Mucosa of stomach (tissue), 1 donor: ENCODE measurements at regions not wholly inside any gene's neighbourhood (a gene's known extent, or its start where the extent isn't known, plus 50 kb on each side); places are given as distances from the start of the nearest gene placed in this dataset.

Source experiments
- H3K27me3 ChIP-seq: one replicate; pipeline ENCODE4 v1.7.0; 2013; ENCODE audit warnings: mild to moderate bottlenecking, low read length; ENCODE audit not compliant: control insufficient read depth, insufficient read depth
- H3K36me3 ChIP-seq: one replicate; pipeline ENCODE4 v1.7.0; 2013; ENCODE audit warnings: low read length; ENCODE audit not compliant: control insufficient read depth, insufficient read depth
- H3K4me1 ChIP-seq: one replicate; pipeline ENCODE4 v1.7.0; 2013; ENCODE audit warnings: mild to moderate bottlenecking, low read length; ENCODE audit not compliant: control insufficient read depth, insufficient read depth
- H3K4me3 ChIP-seq: one replicate; pipeline ENCODE4 v1.7.0; 2013; ENCODE audit warnings: low read length
- H3K9ac ChIP-seq: one replicate; pipeline ENCODE4 v1.7.0; 2013; ENCODE audit warnings: mild to moderate bottlenecking, low read length, moderate library complexity
- H3K9me3 ChIP-seq: one replicate; pipeline ENCODE4 v1.7.0; 2013; ENCODE audit warnings: mild to moderate bottlenecking, low read length, moderate library complexity; ENCODE audit not compliant: control insufficient read depth
- donor health status: Pancreatic carcinoma.

- Histone ChIP-seq H3K4me1 (no peaks in the 10 kb centered on the region), H3K36me3 (no peaks in the 10 kb centered on the region), H3K9me3 (no peaks in the 10 kb centered on the region), H3K4me3 (no peak overlapping the region), H3K27me3 (no peaks in the 10 kb centered on the region), H3K9ac (no peak overlapping the region)
Observed at GRCh38 chr13:64675255-64675892, 2554.8 kb downstream of the PCDH9 start.

- Histone ChIP-seq H3K4me1 (no peaks in the 10 kb centered on the region), H3K4me3 (no peak overlapping the region), H3K36me3 (no peaks in the 10 kb centered on the region), H3K9ac (no peak overlapping the region), H3K9me3 (no peaks in the 10 kb centered on the region), H3K27me3 (no peaks in the 10 kb centered on the region)
Observed at GRCh38 chr13:64674126-64674525, 2556.0 kb downstream of the PCDH9 start.

GRCh38 chr13:64672751-64673150 is 2557.4 kb downstream of the PCDH9 start:
- Histone ChIP-seq H3K27me3 (no peaks in the 10 kb centered on the region), H3K36me3 (no peaks in the 10 kb centered on the region), H3K4me1 (no peaks in the 10 kb centered on the region), H3K9ac (no peak overlapping the region), H3K4me3 (no peak overlapping the region), H3K9me3 (no peaks in the 10 kb centered on the region)

- H3K9ac ChIP-seq = no peak overlapping the region
- H3K36me3 ChIP-seq = no peaks in the 10 kb centered on the region
- no peaks in the 10 kb centered on the region for H3K4me1 ChIP-seq
- H3K27me3 ChIP-seq = no peaks in the 10 kb centered on the region
- no peaks in the 10 kb centered on the region for H3K9me3 ChIP-seq
- H3K4me3 ChIP-seq = no peak overlapping the region
Observed at GRCh38 chr13:64662887-64663593, 2567.1 kb downstream of the PCDH9 start.

GRCh38 chr13:64648293-64648692 is 2581.8 kb downstream of the PCDH9 start:
- no peak overlapping the region for H3K9ac ChIP-seq
- H3K9me3 ChIP-seq = no peaks in the 10 kb centered on the region
- H3K36me3 ChIP-seq = no peaks in the 10 kb centered on the region
- H3K27me3 ChIP-seq = no peaks in the 10 kb centered on the region
- H3K4me1 ChIP-seq = no peaks in the 10 kb centered on the region
- no peak overlapping the region for H3K4me3 ChIP-seq

- no peaks in the 10 kb centered on the region for H3K36me3 ChIP-seq
- H3K4me3 ChIP-seq = no peak overlapping the region
- no peak overlapping the region for H3K9ac ChIP-seq
- no peaks in the 10 kb centered on the region for H3K4me1 ChIP-seq
- no peaks in the 10 kb centered on the region for H3K9me3 ChIP-seq
- no peaks in the 10 kb centered on the region for H3K27me3 ChIP-seq
Observed at GRCh38 chr13:64643066-64643465, 2587.1 kb downstream of the PCDH9 start.

GRCh38 chr13:64640002-64640401 is 2590.1 kb downstream of the PCDH9 start:
- Histone ChIP-seq H3K9me3 (no peaks in the 10 kb centered on the region), H3K36me3 (no peaks in the 10 kb centered on the region), H3K9ac (no peak overlapping the region), H3K27me3 (no peaks in the 10 kb centered on the region), H3K4me3 (no peak overlapping the region), H3K4me1 (no peaks in the 10 kb centered on the region)

- H3K9ac ChIP-seq = no peak overlapping the region
- H3K4me1 ChIP-seq = no peaks in the 10 kb centered on the region
- no peaks in the 10 kb centered on the region for H3K9me3 ChIP-seq
- H3K36me3 ChIP-seq = no peaks in the 10 kb centered on the region
- no peaks in the 10 kb centered on the region for H3K27me3 ChIP-seq
- H3K4me3 ChIP-seq = no peak overlapping the region
Observed at GRCh38 chr13:64639206-64639605, 2590.9 kb downstream of the PCDH9 start.

GRCh38 chr13:64633948-64634347 is 2596.2 kb downstream of the PCDH9 start:
- Histone ChIP-seq H3K4me3 (no peak overlapping the region), H3K36me3 (no peaks in the 10 kb centered on the region), H3K9ac (no peak overlapping the region), H3K27me3 (no peaks in the 10 kb centered on the region), H3K4me1 (no peaks in the 10 kb centered on the region), H3K9me3 (no peaks in the 10 kb centered on the region)

GRCh38 chr13:64627654-64628053 is 2602.5 kb downstream of the PCDH9 start:
- Histone ChIP-seq H3K9me3 (no peaks in the 10 kb centered on the region), H3K4me3 (no peak overlapping the region)

GRCh38 chr13:64626105-64626504 is 2604.0 kb downstream of the PCDH9 start:
- Histone ChIP-seq H3K9ac (no peak overlapping the region), H3K9me3 (no peaks in the 10 kb centered on the region), H3K27me3 (no peaks in the 10 kb centered on the region), H3K36me3 (no peaks in the 10 kb centered on the region), H3K4me1 (no peaks in the 10 kb centered on the region), H3K4me3 (no peak overlapping the region)

More at GRCh38 chr13:64627654-64628053, 2602.5 kb downstream of the PCDH9 start:
- Histone ChIP-seq H3K36me3 (no peaks in the 10 kb centered on the region), H3K9ac (no peak overlapping the region), H3K4me1 (no peaks in the 10 kb centered on the region), H3K27me3 (no peaks in the 10 kb centered on the region)

GRCh38 chr13:64617231-64617630 is 2612.9 kb downstream of the PCDH9 start:
- no peaks in the 10 kb centered on the region for H3K9me3 ChIP-seq
- no peak overlapping the region for H3K9ac ChIP-seq
- no peak overlapping the region for H3K4me3 ChIP-seq
- H3K4me1 ChIP-seq = no peaks in the 10 kb centered on the region
- H3K27me3 ChIP-seq = no peaks in the 10 kb centered on the region
- no peaks in the 10 kb centered on the region for H3K36me3 ChIP-seq
